H1 (cell line): ENCODE measurements at regions not wholly inside any gene's neighbourhood (a gene's known extent, or its start where the extent isn't known, plus 50 kb on each side); places are given as distances from the start of the nearest gene placed in this dataset.

Source experiments
- CTCF ChIA-PET: fragments of 300-600 bp; sonication (Branson Sonifier 250); formaldehyde crosslinking; loops from one replicate; lab custom pipeline; 2021; ENCODE audit not compliant: partially characterized antibody; lab: Charles Lee
- POLR2A ChIA-PET: fragments of 300-600 bp; sonication (Branson Sonifier 250); formaldehyde crosslinking; loops from one replicate; lab custom pipeline; 2021; ENCODE audit warnings: inconsistent platforms; ENCODE audit not compliant: partially characterized antibody; lab: Charles Lee
- DNase-seq, 2 experiments: peaks; one replicate each; pipeline versions ENCODE4 v3.0.0 to v3.0.0-alpha.2; 2010 to 2022; ENCODE audit warnings: low spot score in 2 of 2, low read depth in 1 of 2, mixed read lengths in 1 of 2
- FAIRE-seq: peaks from 2 replicates; lab custom pipeline; 2011; peaks lifted over from hg19 to GRCh38; lab: Jason Lieb, UNC
- H2AFZ ChIP-seq: 2 replicates; pipeline ENCODE4 v1.8.1; 2012; ENCODE audit warnings: low read length, inconsistent platforms
- H2AK5ac ChIP-seq: 2 replicates; pipeline ENCODE4 v1.6.1; 2013; ENCODE audit warnings: low read depth, low read length
- H2BK120ac ChIP-seq: replicated peaks from 2 replicates; pipeline ENCODE3; 2013; ENCODE audit warnings: low read depth, low read length, inconsistent platforms
- H2BK12ac ChIP-seq: 2 replicates; pipeline ENCODE4 v1.6.1; 2013; ENCODE audit warnings: low read depth, low read length
- H2BK15ac ChIP-seq: 2 replicates; pipeline ENCODE4 v1.6.1; 2013; ENCODE audit warnings: low read length
- H2BK20ac ChIP-seq: 2 replicates; pipeline ENCODE4 v1.6.1; 2013; ENCODE audit warnings: low read length
- H2BK5ac ChIP-seq: 2 replicates; pipeline ENCODE4 v1.6.1; 2013; ENCODE audit warnings: low read depth, low read length
- H3K14ac ChIP-seq: 2 replicates; pipeline ENCODE4 v1.6.1; 2013; ENCODE audit warnings: inconsistent platforms; ENCODE audit not compliant: insufficient read length
- H3K18ac ChIP-seq: 2 replicates; pipeline ENCODE4 v1.6.1; 2013; ENCODE audit warnings: low read length; ENCODE audit errors: extremely low read depth
- H3K23ac ChIP-seq: 2 replicates; pipeline ENCODE4 v1.6.1; 2013; ENCODE audit warnings: inconsistent platforms; ENCODE audit not compliant: insufficient read length
- H3K23me2 ChIP-seq: 2 replicates; pipeline ENCODE4 v1.6.1; 2013; ENCODE audit warnings: low read depth, low read length
- H3K27ac ChIP-seq: 2 replicates; pipeline ENCODE4 v1.6.1; 2011; ENCODE audit warnings: low read depth, low read length, inconsistent platforms
- H3K27me3 ChIP-seq, 4 experiments: replicated peaks in 1 of 4; 1 replicate in 1 of 4; 2 replicates in 3 of 4; pipeline versions ENCODE4 v1.6.1 to v1.8.1; 2011 to 2013; ENCODE audit warnings: low read length in 3 of 4, mild to moderate bottlenecking in 3 of 4, inconsistent platforms in 2 of 4, mixed read lengths in 2 of 4, moderate library complexity in 1 of 4; ENCODE audit not compliant: control insufficient read depth in 3 of 4, insufficient read depth in 3 of 4; ENCODE audit errors: extremely low read depth in 1 of 4
- H3K36me3 ChIP-seq, 4 experiments: 2 replicates each; pipeline versions ENCODE4 v1.6.1 to v1.8.1; 2011 to 2013; ENCODE audit warnings: mild to moderate bottlenecking in 4 of 4, low read length in 3 of 4, moderate library complexity in 2 of 4, control low read depth in 1 of 4, inconsistent platforms in 1 of 4; ENCODE audit not compliant: insufficient read depth in 4 of 4, control insufficient read depth in 2 of 4
- H3K4ac ChIP-seq: replicated peaks from 2 replicates; pipeline ENCODE3; 2013; ENCODE audit warnings: low read length, low read depth, mixed read lengths, inconsistent platforms; ENCODE audit not compliant: insufficient read length
- H3K4me1 ChIP-seq, 4 experiments: replicated peaks in 1 of 4; 1 replicate in 1 of 4; 2 replicates in 3 of 4; pipeline versions ENCODE4 v1.6.1 to v1.8.1; 2011 to 2013; ENCODE audit warnings: low read length in 3 of 4, inconsistent platforms in 2 of 4, mixed read lengths in 1 of 4; ENCODE audit not compliant: insufficient read depth in 4 of 4, control insufficient read depth in 3 of 4
- H3K4me2 ChIP-seq, 2 experiments: 2 replicates each; pipeline versions ENCODE4 v1.6.1 to v1.8.1; 2011 to 2013; ENCODE audit warnings: low read depth in 2 of 2, low read length in 2 of 2, control low read depth in 1 of 2, inconsistent platforms in 1 of 2, mild to moderate bottlenecking in 1 of 2; ENCODE audit not compliant: insufficient read depth in 1 of 2
- H3K4me3 ChIP-seq, 4 experiments: fragments of 200-600, 300-600 bp in 1 of 4; sonication (generic), shearing (Covaris generic), sonication (Bioruptor Twin) in 1 of 4; 2 replicates each; pipeline versions ENCODE4 v1.5.1 to v1.8.1; 2011 to 2016; ENCODE audit warnings: low read length in 4 of 4, low read depth in 3 of 4, control low read depth in 2 of 4, inconsistent platforms in 2 of 4, mild to moderate bottlenecking in 2 of 4, mixed read lengths in 1 of 4, moderate library complexity in 1 of 4; ENCODE audit not compliant: insufficient read depth in 2 of 4; ENCODE audit errors: extremely low read depth in 1 of 4
- H3K56ac ChIP-seq: replicated peaks from 2 replicates; pipeline ENCODE3; 2013; ENCODE audit warnings: low read depth, mild to moderate bottlenecking, mixed read lengths, low read length, inconsistent platforms; ENCODE audit not compliant: insufficient read length
- H3K79me1 ChIP-seq: 2 replicates; pipeline ENCODE4 v1.6.1; 2013; ENCODE audit warnings: low read depth, low read length, control low read depth
- H3K79me2 ChIP-seq, 2 experiments: 2 replicates each; pipeline versions ENCODE4 v1.6.1 to v1.8.1; 2012 to 2013; ENCODE audit warnings: low read length in 2 of 2, mild to moderate bottlenecking in 2 of 2, inconsistent platforms in 1 of 2; ENCODE audit not compliant: insufficient read depth in 2 of 2, control insufficient read depth in 1 of 2
- H3K9ac ChIP-seq, 4 experiments: replicated peaks in 1 of 4; 1 replicate in 1 of 4; 2 replicates in 3 of 4; pipeline versions ENCODE4 v1.6.1 to v1.8.1; 2011 to 2013; ENCODE audit warnings: low read depth in 3 of 4, low read length in 3 of 4, control low read depth in 2 of 4, mild to moderate bottlenecking in 2 of 4, moderate library complexity in 2 of 4, inconsistent platforms in 1 of 4; ENCODE audit errors: extremely low read depth in 1 of 4
- H3K9me3 ChIP-seq, 2 experiments: 2 replicates each; pipeline versions ENCODE4 v1.6.1 to v1.8.1; 2012 to 2013; ENCODE audit warnings: mild to moderate bottlenecking in 2 of 2, moderate library complexity in 2 of 2, control low read depth in 1 of 2, inconsistent platforms in 1 of 2, low read depth in 1 of 2, low read length in 1 of 2, mixed read lengths in 1 of 2; ENCODE audit not compliant: insufficient read depth in 2 of 2
- H4K20me1 ChIP-seq, 2 experiments: replicated peaks in 1 of 2; 2 replicates each; pipeline versions ENCODE3 to v1.8.1; 2011 to 2013; ENCODE audit warnings: inconsistent platforms in 2 of 2, low read length in 2 of 2, mild to moderate bottlenecking in 1 of 2; ENCODE audit not compliant: insufficient read depth in 2 of 2, control insufficient read depth in 1 of 2
- H4K5ac ChIP-seq: 2 replicates; pipeline ENCODE4 v1.6.1; 2013; ENCODE audit warnings: low read length, low read depth, mixed read lengths, inconsistent platforms; ENCODE audit not compliant: insufficient read length
- H4K8ac ChIP-seq: 2 replicates; pipeline ENCODE4 v1.8.0; 2013; ENCODE audit warnings: mild to moderate bottlenecking, moderate library complexity, low read length, inconsistent platforms; ENCODE audit not compliant: insufficient read depth; ENCODE audit errors: extremely low read depth
- H4K91ac ChIP-seq: replicated peaks from 2 replicates; pipeline ENCODE3; 2013; ENCODE audit warnings: low read length, mixed read lengths, inconsistent platforms; ENCODE audit not compliant: insufficient read length
- CTBP2 ChIP-seq: IDR thresholded peaks from 2 replicates; pipeline ENCODE4 v1.7.0; 2011; ENCODE audit warnings: borderline replicate concordance, mild to moderate bottlenecking, moderate library complexity, mixed read lengths, low read length; ENCODE audit not compliant: insufficient read depth, insufficient read length
- MAFK ChIP-seq: IDR thresholded peaks from 2 replicates; pipeline ENCODE4 v1.6.1; 2012; ENCODE audit warnings: low read depth, mild to moderate bottlenecking, improper control_type of control experiment, low read length
- POLR2AphosphoS5 ChIP-seq: IDR thresholded peaks from 2 replicates; pipeline ENCODE4 v1.6.1; 2011; ENCODE audit warnings: low read depth, low read length
- RAD21 ChIP-seq, 2 experiments: IDR thresholded peaks in 1 of 2; conservative IDR thresholded peaks in 1 of 2; 2 replicates each; pipeline ENCODE4 v1.6.1; 2011; ENCODE audit warnings: low read depth in 2 of 2, low read length in 2 of 2, improper control_type of control experiment in 1 of 2, inconsistent platforms in 1 of 2, mild to moderate bottlenecking in 1 of 2, moderate library complexity in 1 of 2
- RXRA ChIP-seq: IDR thresholded peaks from 2 replicates; pipeline ENCODE4 v1.6.1; 2011; ENCODE audit warnings: low read depth, mild to moderate bottlenecking, low read length, moderate library complexity; ENCODE audit not compliant: insufficient read depth
- WGBS, 2 experiments: shearing (Covaris generic) in 1 of 2; methylation state at CpG; one replicate each; pipeline versions ENCODE4 v1.1.6 to v1.1.7; 2013 to 2015; ENCODE audit warnings: low lambda C conversion rate in 2 of 2, mixed read lengths in 2 of 2, inconsistent platforms in 1 of 2, low coverage in 1 of 2, missing lambda C conversion rate in 1 of 2; ENCODE audit not compliant: insufficient replicate concordance in 2 of 2, insufficient coverage in 1 of 2, insufficient read length in 1 of 2; ENCODE audit errors: extremely low coverage in 1 of 2, missing lambda C conversion rate in 1 of 2; 5-methylcytosine and 5-hydroxymethylcytosine counted together

DNA sequence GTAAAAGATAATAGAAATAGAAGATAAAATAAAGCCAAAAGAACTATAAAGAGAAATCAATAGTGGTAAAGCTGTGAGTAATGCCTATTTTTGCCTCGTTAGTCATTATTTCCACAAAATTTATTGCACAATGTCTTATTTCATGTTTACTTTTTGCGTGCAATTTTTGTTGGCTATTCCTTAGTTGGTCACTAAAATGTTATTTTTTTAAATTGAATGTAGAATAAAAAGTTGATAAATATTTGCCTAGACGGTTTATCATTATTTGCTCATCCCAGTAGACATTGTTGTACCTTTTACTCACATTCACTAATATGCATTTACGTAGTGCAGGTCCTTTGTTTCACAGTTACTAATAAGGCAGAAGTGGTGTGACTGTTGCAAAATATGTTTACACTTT lies 227.8 kb upstream of the BMPER start:
- H3K9me3 ChIP-seq, result no peaks in the 10 kb centered on the region
- CTCF ChIA-PET, result interaction anchor here (0.9 kb wide), 1 partner anchor 9 kb away, joined by 3 read pairs; no protein-coding TSS in a partner anchor

More for the DNA sequence above, 227.8 kb upstream of the BMPER start:
- Histone ChIP-seq H2BK20ac (no peak overlapping the region), H4K20me1 (no peaks in the 10 kb centered on the region), H2BK15ac (no peak overlapping the region), H2BK120ac (no peak overlapping the region), H3K4ac (no peak overlapping the region), H2BK12ac (no peak overlapping the region), H3K4me2 (no peak overlapping the region), H3K14ac (no peak overlapping the region), H3K36me3 (no peaks in the 10 kb centered on the region), H4K91ac (no peak overlapping the region), H3K23ac (no peak overlapping the region), H3K18ac (no peak overlapping the region), H3K9ac (no peak overlapping the region), H4K8ac (no peak overlapping the region), H3K79me1 (no peaks in the 10 kb centered on the region), H3K27me3 (no peaks in the 10 kb centered on the region), H3K27ac (no peak overlapping the region), H3K4me3 (no peak overlapping the region), H2AFZ (no peak overlapping the region), H2AK5ac (no peak overlapping the region), H3K56ac (no peak overlapping the region), H4K5ac (no peak overlapping the region), H3K23me2 (no peaks in the 10 kb centered on the region), H2BK5ac (no peak overlapping the region), H3K79me2 (no peaks in the 10 kb centered on the region), H3K4me1 (peaks cover 0 to 13% (median 4%) of the 10 kb centered on the region in 4 experiments; a peak in 5 of 7 replicates)
- TF ChIP-seq MAFK (no peak), CTBP2 (no peak), RXRA (no peak), RAD21 (IDR thresholded peaks at IDR 0.05 in 1 of 2, conservative IDR thresholded peaks at IDR 0.05 in 1 of 2; ENCODE audit: low read depth in 2 of 2, low read length in 2 of 2) (no peak), POLR2AphosphoS5 (no peak)
- POLR2A ChIA-PET, result no interaction called here
- DNase-seq (no peak), FAIRE-seq (no peak)
- 89% methylated on average over 4 of the region's 4 CpGs; no CpG with 5 or more reads in 1 of the 2 experiments for WGBS, 2 experiments
